IMR-90 (cell line): ENCODE measurements at regions not wholly inside any gene's neighbourhood (a gene's known extent, or its start where the extent isn't known, plus 50 kb on each side); places are given as distances from the start of the nearest gene placed in this dataset.
A peak's percentile ranks its signal among the peaks of the same experiment; 100 is the strongest.

ENCODE experiments used
- ATAC-seq: fragments of 200-7000 bp; cut with Tn5 transposase; 2 replicates; pipeline ENCODE4 v1.9.1; 2020; ENCODE audit warnings: low read depth, mild to moderate bottlenecking, moderate library complexity
- BruUV-seq: library from RNA; stranded (reverse); fragments of 400-500 nt; replicated peaks from 2 replicates; lab custom pipeline; 2021; lab: Mats Ljungman, UMichigan
- CTCF ChIA-PET: fragments of 300-600 bp; formaldehyde crosslinking; extraction: SDS; loops from one replicate; lab custom pipeline; 2021; ENCODE audit warnings: antibody characterized with exemption; lab: Yijun Ruan, JAX
- POLR2A ChIA-PET: fragments of 300-600 bp; sonication (Branson Sonifier 250); formaldehyde crosslinking; loops from one replicate; lab custom pipeline; 2022; ENCODE audit warnings: antibody characterized with exemption; ENCODE audit not compliant: unreplicated experiment; lab: Charles Lee
- DNase-seq: peaks from one replicate; pipeline ENCODE4 v3.0.0; 2013
- H2AFZ ChIP-seq: replicated peaks from 2 replicates; pipeline ENCODE3; 2013; ENCODE audit warnings: low read length, mild to moderate bottlenecking; ENCODE audit not compliant: poor library complexity
- H2AK5ac ChIP-seq: 2 replicates; pipeline ENCODE4 v1.6.1; 2013; ENCODE audit warnings: low read depth, low read length, inconsistent platforms
- H2AK9ac ChIP-seq: replicated peaks from 2 replicates; pipeline ENCODE3; 2013; ENCODE audit warnings: mild to moderate bottlenecking, low read depth, low read length, moderate library complexity; ENCODE audit not compliant: poor library complexity
- H2BK120ac ChIP-seq: 2 replicates; pipeline ENCODE4 v1.6.1; 2013; ENCODE audit warnings: low read depth, low read length, inconsistent platforms
- H2BK15ac ChIP-seq: 3 replicates; pipeline ENCODE4 v1.6.1; 2013; ENCODE audit warnings: low read depth, low read length, inconsistent platforms
- H2BK20ac ChIP-seq: 2 replicates; pipeline ENCODE4 v1.6.1; 2013; ENCODE audit warnings: low read depth, mild to moderate bottlenecking, inconsistent platforms, low read length, moderate library complexity
- H2BK5ac ChIP-seq: 2 replicates; pipeline ENCODE4 v1.6.1; 2013; ENCODE audit warnings: mild to moderate bottlenecking, low read depth, low read length, inconsistent platforms; ENCODE audit not compliant: poor library complexity, severe bottlenecking
- H3K14ac ChIP-seq: replicated peaks from 2 replicates; pipeline ENCODE4 v1.6.1; 2013; ENCODE audit warnings: low read depth, low read length, inconsistent platforms
- H3K18ac ChIP-seq: 2 replicates; pipeline ENCODE4 v1.6.1; 2013; ENCODE audit warnings: low read depth, low read length, control low read depth
- H3K23ac ChIP-seq: 2 replicates; pipeline ENCODE4 v1.6.1; 2013; ENCODE audit warnings: low read depth, low read length, inconsistent platforms
- H3K27ac ChIP-seq: 2 replicates; pipeline ENCODE4 v1.5.1; 2013; ENCODE audit warnings: mild to moderate bottlenecking, control low read depth, low read length; ENCODE audit not compliant: insufficient read depth
- H3K27me3 ChIP-seq: 2 replicates; pipeline ENCODE4 v1.6.1; 2013; ENCODE audit warnings: low read length; ENCODE audit not compliant: control insufficient read depth, insufficient read depth
- H3K36me3 ChIP-seq: 2 replicates; pipeline ENCODE4 v1.6.1; 2013; ENCODE audit warnings: low read length, mixed read lengths; ENCODE audit not compliant: control insufficient read depth, insufficient read depth
- H3K4ac ChIP-seq: 2 replicates; pipeline ENCODE4 v1.6.1; 2013; ENCODE audit warnings: low read depth, low read length, inconsistent platforms
- H3K4me1 ChIP-seq: 2 replicates; pipeline ENCODE4 v1.6.1; 2013; ENCODE audit warnings: low read length, mixed read lengths; ENCODE audit not compliant: control insufficient read depth, insufficient read depth
- H3K4me2 ChIP-seq: 2 replicates; pipeline ENCODE4 v1.6.1; 2013; ENCODE audit warnings: low read depth, mild to moderate bottlenecking, control low read depth, low read length, moderate library complexity
- H3K4me3 ChIP-seq: 2 replicates; pipeline ENCODE4 v1.5.1; 2013; ENCODE audit warnings: low read depth, mild to moderate bottlenecking, control low read depth, low read length, moderate library complexity; ENCODE audit not compliant: insufficient read depth
- H3K56ac ChIP-seq: 2 replicates; pipeline ENCODE4 v1.6.1; 2013; ENCODE audit warnings: low read length, inconsistent platforms; ENCODE audit not compliant: insufficient read depth; ENCODE audit errors: extremely low read depth
- H3K79me1 ChIP-seq, 2 experiments: 2 replicates each; pipeline ENCODE4 v1.6.1; 2013; ENCODE audit warnings: low read length in 2 of 2, inconsistent platforms in 1 of 2, low read depth in 1 of 2
- H3K9ac ChIP-seq: 2 replicates; pipeline ENCODE4 v1.6.1; 2013; ENCODE audit warnings: low read depth, low read length, control low read depth
- H3K9me1 ChIP-seq: 2 replicates; pipeline ENCODE4 v1.6.1; 2013; ENCODE audit warnings: low read length, inconsistent platforms; ENCODE audit not compliant: insufficient read depth
- H3K9me3 ChIP-seq: 2 replicates; pipeline ENCODE4 v1.6.1; 2013; ENCODE audit warnings: low read length; ENCODE audit not compliant: control insufficient read depth, insufficient read depth
- H4K20me1 ChIP-seq: 2 replicates; pipeline ENCODE4 v1.6.1; 2013; ENCODE audit warnings: low read length, inconsistent platforms; ENCODE audit not compliant: insufficient read depth
- H4K5ac ChIP-seq: 2 replicates; pipeline ENCODE4 v1.6.1; 2013; ENCODE audit warnings: mild to moderate bottlenecking, low read depth, low read length, control low read depth
- H4K8ac ChIP-seq, 2 experiments: 2 replicates each; pipeline ENCODE4 v1.6.1; 2013; ENCODE audit warnings: low read depth in 2 of 2, low read length in 2 of 2, control low read depth in 1 of 2, inconsistent platforms in 1 of 2
- H4K91ac ChIP-seq: 2 replicates; pipeline ENCODE4 v1.6.1; 2013; ENCODE audit warnings: low read depth, low read length, inconsistent platforms; ENCODE audit not compliant: insufficient read depth
- CHD1 ChIP-seq: IDR thresholded peaks from 2 replicates; pipeline ENCODE4 v1.6.1; 2012; ENCODE audit warnings: low read depth, low read length, improper control_type of control experiment
- FOS ChIP-seq: fragments of 150-350 bp; IDR thresholded peaks from 2 replicates; pipeline ENCODE4 v1.6.1; 2016; ENCODE audit warnings: low read depth, low read length
- MAZ ChIP-seq: IDR thresholded peaks from 2 replicates; pipeline ENCODE4 v1.6.1; 2012; ENCODE audit warnings: low read depth, mild to moderate bottlenecking, low read length, improper control_type of control experiment, moderate library complexity, borderline replicate concordance
- MXI1 ChIP-seq: IDR thresholded peaks from 2 replicates; pipeline ENCODE4 v1.6.1; 2012; ENCODE audit warnings: low read depth, mild to moderate bottlenecking, low read length, moderate library complexity, borderline replicate concordance
- NFE2L2 ChIP-seq: fragments of 150-350 bp; IDR thresholded peaks from 2 replicates; pipeline ENCODE4 v1.6.1; 2016; ENCODE audit warnings: low read depth, mild to moderate bottlenecking, low read length
- RAD21 ChIP-seq: IDR thresholded peaks from 2 replicates; pipeline ENCODE4 v1.6.1; 2012; ENCODE audit warnings: low read length, improper control_type of control experiment
- RCOR1 ChIP-seq: IDR thresholded peaks from 2 replicates; pipeline ENCODE4 v1.6.1; 2012; ENCODE audit warnings: mild to moderate bottlenecking, low read length, improper control_type of control experiment; ENCODE audit not compliant: insufficient replicate concordance
- SMC3 ChIP-seq: fragments of 150-350 bp; IDR thresholded peaks from 2 replicates; pipeline ENCODE4 v1.6.1; 2016; ENCODE audit warnings: low read depth, mild to moderate bottlenecking, antibody characterized with exemption, low read length, moderate library complexity
- WGBS, 2 experiments: methylation state at CpG; one replicate each; pipeline versions ENCODE4 v1.1.5 to v1.1.7; 2013; ENCODE audit warnings: missing lambda C conversion rate in 2 of 2; ENCODE audit not compliant: insufficient read length in 1 of 2; ENCODE audit errors: extremely low coverage in 2 of 2; 5-methylcytosine and 5-hydroxymethylcytosine counted together
- dilution Hi-C: fragments of 300-500 bp; cut with HindIII; formaldehyde crosslinking; loops from one replicate; pipeline ENCODE4 v1.14.3; 2018; ENCODE audit warnings: low sequenced_read_pairs; ENCODE audit not compliant: unreplicated experiment
- in situ Hi-C: fragments of 300-500 bp; cut with MboI; formaldehyde crosslinking; loops from 3 replicates; pipeline ENCODE4 v1.14.3; 2019; ENCODE audit warnings: low sequenced_read_pairs, inconsistent platforms, mixed read lengths
- intact Hi-C: fragments of 100-400 bp; cut with micrococcal nuclease; formaldehyde crosslinking; loops from 2 replicates; pipeline ENCODE4 v1.10.0; 2022
- TF ChIP-seq, protein P1 (sequence below): fragments of 150-350 bp; IDR thresholded peaks from 2 replicates; pipeline ENCODE4 v1.6.1; 2017; ENCODE audit warnings: mild to moderate bottlenecking, antibody characterized with exemption, low read length, low read depth
- TF ChIP-seq, protein P2 (sequence below): conservative IDR thresholded peaks from 2 replicates; pipeline ENCODE4 v1.5.1; 2012; ENCODE audit warnings: mild to moderate bottlenecking, low read depth, low read length, improper control_type of control experiment
- TF ChIP-seq, protein P3 (sequence below): fragments of 150-350 bp; IDR thresholded peaks from 2 replicates; pipeline ENCODE4 v1.6.1; 2016; ENCODE audit warnings: low read depth, mild to moderate bottlenecking, low read length, moderate library complexity, borderline replicate concordance

DNA sequence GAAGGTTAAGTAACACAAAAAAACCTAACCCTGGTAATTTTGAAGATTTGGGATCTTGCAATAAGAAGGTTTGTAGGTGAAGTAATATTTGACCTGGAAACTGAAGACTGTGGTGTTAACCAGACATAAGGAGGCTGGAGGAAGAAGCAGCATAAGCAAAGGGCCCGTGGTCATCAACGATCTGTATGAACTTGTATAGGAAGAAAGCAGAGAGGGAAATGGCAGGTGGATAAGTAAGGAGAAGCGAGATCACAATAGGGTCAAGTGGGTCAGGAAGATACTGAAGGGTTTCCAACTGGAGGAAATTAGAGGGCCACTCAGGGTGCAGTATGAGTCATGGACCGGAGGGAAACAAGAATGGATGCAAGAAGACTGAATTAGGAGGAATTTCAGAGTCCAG lies 103.8 kb upstream of the SORBS2 start:
- no peaks in the 10 kb centered on the region for H3K79me1 ChIP-seq
- peaks cover 11% of the 10 kb centered on the region for H3K9me3 ChIP-seq
- no peak overlapping the region for H3K23ac ChIP-seq
- TF ChIP-seq, protein P1, sequence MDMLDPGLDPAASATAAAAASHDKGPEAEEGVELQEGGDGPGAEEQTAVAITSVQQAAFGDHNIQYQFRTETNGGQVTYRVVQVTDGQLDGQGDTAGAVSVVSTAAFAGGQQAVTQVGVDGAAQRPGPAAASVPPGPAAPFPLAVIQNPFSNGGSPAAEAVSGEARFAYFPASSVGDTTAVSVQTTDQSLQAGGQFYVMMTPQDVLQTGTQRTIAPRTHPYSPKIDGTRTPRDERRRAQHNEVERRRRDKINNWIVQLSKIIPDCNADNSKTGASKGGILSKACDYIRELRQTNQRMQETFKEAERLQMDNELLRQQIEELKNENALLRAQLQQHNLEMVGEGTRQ, result no peak
- TF ChIP-seq, protein P2, sequence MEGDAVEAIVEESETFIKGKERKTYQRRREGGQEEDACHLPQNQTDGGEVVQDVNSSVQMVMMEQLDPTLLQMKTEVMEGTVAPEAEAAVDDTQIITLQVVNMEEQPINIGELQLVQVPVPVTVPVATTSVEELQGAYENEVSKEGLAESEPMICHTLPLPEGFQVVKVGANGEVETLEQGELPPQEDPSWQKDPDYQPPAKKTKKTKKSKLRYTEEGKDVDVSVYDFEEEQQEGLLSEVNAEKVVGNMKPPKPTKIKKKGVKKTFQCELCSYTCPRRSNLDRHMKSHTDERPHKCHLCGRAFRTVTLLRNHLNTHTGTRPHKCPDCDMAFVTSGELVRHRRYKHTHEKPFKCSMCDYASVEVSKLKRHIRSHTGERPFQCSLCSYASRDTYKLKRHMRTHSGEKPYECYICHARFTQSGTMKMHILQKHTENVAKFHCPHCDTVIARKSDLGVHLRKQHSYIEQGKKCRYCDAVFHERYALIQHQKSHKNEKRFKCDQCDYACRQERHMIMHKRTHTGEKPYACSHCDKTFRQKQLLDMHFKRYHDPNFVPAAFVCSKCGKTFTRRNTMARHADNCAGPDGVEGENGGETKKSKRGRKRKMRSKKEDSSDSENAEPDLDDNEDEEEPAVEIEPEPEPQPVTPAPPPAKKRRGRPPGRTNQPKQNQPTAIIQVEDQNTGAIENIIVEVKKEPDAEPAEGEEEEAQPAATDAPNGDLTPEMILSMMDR, result no peak
- TF ChIP-seq MXI1 (no peak), MAZ (no peak), FOS (no peak), SMC3 (no peak), RAD21 (no peak), CHD1 (no peak), RCOR1 (no peak), NFE2L2 (no peak)
- TF ChIP-seq, protein P3, sequence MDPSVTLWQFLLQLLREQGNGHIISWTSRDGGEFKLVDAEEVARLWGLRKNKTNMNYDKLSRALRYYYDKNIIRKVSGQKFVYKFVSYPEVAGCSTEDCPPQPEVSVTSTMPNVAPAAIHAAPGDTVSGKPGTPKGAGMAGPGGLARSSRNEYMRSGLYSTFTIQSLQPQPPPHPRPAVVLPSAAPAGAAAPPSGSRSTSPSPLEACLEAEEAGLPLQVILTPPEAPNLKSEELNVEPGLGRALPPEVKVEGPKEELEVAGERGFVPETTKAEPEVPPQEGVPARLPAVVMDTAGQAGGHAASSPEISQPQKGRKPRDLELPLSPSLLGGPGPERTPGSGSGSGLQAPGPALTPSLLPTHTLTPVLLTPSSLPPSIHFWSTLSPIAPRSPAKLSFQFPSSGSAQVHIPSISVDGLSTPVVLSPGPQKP, result no peak
- no peak overlapping the region for H3K18ac ChIP-seq
- H2BK20ac ChIP-seq, result no peak overlapping the region
- no peak overlapping the region for H3K27ac ChIP-seq
- dilution Hi-C loops, result no loop called here
- no peak overlapping the region for H3K9ac ChIP-seq
- in situ Hi-C loops, result no loop called here
- no peak overlapping the region for H2BK5ac ChIP-seq
- H3K14ac ChIP-seq, result no peak overlapping the region
- peaks cover 3% of the 10 kb centered on the region; the same call in 1 of the 2 replicates for H3K4me1 ChIP-seq
- H4K8ac ChIP-seq, result no peak overlapping the region
- CTCF ChIA-PET, result no interaction called here
- no peak overlapping the region for H3K56ac ChIP-seq
- H4K20me1 ChIP-seq, result no peaks in the 10 kb centered on the region
- BruUV-seq, result no TSS peak
- H2AK5ac ChIP-seq, result no peak overlapping the region
- H2AK9ac ChIP-seq, result no peak overlapping the region
- DNase-seq (no peak), ATAC-seq (no peak)
- intact Hi-C loops, result loop anchor here (2.0 kb wide), 1 partner anchor 77 kb away; no protein-coding TSS in a partner anchor
- H4K5ac ChIP-seq, result no peak overlapping the region
- no peak overlapping the region for H2AFZ ChIP-seq
- POLR2A ChIA-PET, result no interaction called here
- H4K91ac ChIP-seq, result no peak overlapping the region
- WGBS, 2 experiments, result 82% methylated on average over 4 of the region's 4 CpGs; no CpG with 5 or more reads in 1 of the 2 experiments
- H3K4ac ChIP-seq, result no peak overlapping the region
- no peak overlapping the region for H3K4me3 ChIP-seq
- no peaks in the 10 kb centered on the region for H3K9me1 ChIP-seq
- no peaks in the 10 kb centered on the region for H3K36me3 ChIP-seq
- no peak overlapping the region for H2BK120ac ChIP-seq
- H3K27me3 ChIP-seq, result peaks cover 55% of the 10 kb centered on the region
- peak overlapping the region; percentile 56; the same call in 1 of the 3 replicates for H2BK15ac ChIP-seq
- H3K4me2 ChIP-seq, result no peak overlapping the region
